RCC 7860 (cell line): ENCODE measurements at regions not wholly inside any gene's neighbourhood (a gene's known extent, or its start where the extent isn't known, plus 50 kb on each side); places are given as distances from the start of the nearest gene placed in this dataset.
"Not testable (repeated sequence)": the region's sequence is repeated elsewhere in the genome, so short reads cannot be mapped to it uniquely, and the experiment has no call there.

Experiments used
- DNase-seq: peaks from one replicate; pipeline ENCODE4 v3.0.0-alpha.2; 2015; ENCODE audit warnings: low spot score
- FAIRE-seq: peaks from 2 replicates; lab custom pipeline; 2012; peaks lifted over from hg19 to GRCh38; lab: Jason Lieb, UNC

DNA sequence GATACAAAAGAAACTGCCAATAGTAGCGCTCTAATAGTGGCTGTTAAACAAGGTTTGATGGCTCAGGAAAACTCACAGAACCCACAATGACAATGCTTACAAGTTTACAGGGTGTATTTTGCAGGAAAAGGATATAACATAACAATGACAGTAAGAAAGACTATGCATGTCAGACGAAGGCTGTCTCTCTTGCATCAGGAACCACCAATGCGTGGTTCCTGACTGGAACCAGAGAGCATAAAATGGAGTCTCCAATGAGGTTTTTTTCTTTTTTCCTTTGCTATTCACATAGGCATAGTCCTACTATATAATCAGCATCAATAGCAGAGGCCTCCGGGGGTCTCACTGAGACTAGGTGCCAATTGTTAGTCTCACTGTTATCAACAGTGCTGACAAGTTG is 120.4 kb upstream of the STEAP1 start:
- FAIRE-seq (no peak), DNase-seq (no peak)

DNA sequence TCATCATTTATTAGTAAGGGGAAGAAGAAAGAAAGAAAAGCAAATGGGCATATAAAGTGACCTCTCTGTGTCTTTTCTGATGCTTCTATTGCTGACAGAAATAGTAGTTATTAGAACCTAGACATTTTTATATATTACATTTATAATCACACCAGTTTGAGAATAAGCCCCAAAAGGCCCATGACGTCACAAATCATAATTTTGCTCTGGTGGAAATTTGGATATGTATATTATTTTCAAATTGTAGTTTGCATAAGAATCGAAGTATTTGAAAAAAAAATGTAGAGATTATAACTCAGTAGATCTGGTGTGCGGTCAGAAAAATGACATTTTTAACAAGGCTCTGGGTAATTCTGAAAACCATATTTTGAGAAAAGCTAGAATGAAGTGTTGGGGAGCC is 101.2 kb upstream of the STEAP1 start:
- no peak for DNase-seq
- no peak for FAIRE-seq

- FAIRE-seq (no peak), DNase-seq (no peak)
Measured at GRCh38 chr7:90061077-90061476, 93.2 kb upstream of the STEAP1 start.

DNA sequence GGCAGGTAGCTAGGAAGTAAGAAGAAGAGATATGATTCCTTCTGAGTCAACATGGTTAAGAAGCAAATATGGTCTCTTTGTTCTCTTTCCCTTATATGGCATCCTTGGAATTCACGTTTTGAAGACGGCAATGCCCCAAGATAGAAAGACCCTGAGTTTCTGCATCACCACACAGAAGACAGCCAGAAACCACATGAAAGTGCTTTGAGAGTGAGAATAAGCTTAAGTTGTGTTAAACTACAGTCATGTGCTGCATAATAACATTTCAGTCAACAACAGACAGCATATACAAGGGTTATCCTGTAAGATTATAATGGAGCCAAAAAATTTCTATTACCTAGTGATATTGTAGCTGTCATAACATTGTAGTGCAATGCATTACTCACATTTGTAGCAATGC is 89.9 kb upstream of the STEAP1 start:
- DNase-seq (no peak), FAIRE-seq (no peak)

- no peak for FAIRE-seq
Measured at GRCh38 chr7:90067171-90067570, 87.1 kb upstream of the STEAP1 start.

GRCh38 chr7:90070238-90070637 is 84.0 kb upstream of the STEAP1 start:
- FAIRE-seq, result not testable (repeated sequence)
- DNase-seq, result peak; percentile 19

More at GRCh38 chr7:90067171-90067570, 87.1 kb upstream of the STEAP1 start:
- no peak for DNase-seq

DNA sequence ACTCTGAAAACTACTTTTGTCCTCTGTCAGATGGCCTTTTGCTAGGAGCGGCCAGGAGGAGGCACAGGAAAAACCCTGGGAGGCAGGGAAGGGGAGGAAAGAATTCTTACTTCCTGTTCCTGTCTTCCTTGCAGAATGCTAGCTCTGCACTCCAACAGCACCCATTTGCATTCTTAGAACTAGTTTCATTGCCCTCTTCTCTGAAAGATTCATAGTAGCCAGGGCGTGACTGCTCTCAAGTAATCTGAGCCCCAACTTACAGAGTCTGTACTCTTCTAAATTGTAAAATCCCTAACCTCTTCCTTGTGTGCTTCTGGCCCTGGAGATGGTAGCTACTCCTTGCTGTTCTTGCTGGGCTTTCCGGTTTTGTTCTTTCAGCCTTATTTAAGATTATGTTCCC is 75.3 kb upstream of the STEAP1 start:
- DNase-seq (no peak), FAIRE-seq (no peak)

DNA sequence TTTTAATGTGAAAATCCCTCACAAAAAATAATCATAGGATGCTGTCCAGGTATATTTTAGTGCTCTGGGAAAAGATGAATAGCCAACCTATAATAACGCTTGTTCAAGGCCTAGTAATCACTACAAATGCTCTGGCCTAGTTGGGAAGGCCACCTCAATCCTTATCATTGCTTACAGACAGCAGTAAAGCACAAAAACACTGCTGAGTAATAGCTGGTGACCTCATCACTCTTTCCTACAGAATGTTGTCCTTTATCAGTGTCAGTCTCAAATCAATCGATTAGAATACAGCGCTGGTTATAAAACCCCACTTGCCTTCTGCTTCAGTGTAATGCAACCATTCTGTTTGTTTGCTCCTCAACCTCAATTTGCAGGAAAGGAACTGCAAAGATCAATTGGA is 72.6 kb upstream of the STEAP1 start:
- no peak for FAIRE-seq
- no peak for DNase-seq

DNA sequence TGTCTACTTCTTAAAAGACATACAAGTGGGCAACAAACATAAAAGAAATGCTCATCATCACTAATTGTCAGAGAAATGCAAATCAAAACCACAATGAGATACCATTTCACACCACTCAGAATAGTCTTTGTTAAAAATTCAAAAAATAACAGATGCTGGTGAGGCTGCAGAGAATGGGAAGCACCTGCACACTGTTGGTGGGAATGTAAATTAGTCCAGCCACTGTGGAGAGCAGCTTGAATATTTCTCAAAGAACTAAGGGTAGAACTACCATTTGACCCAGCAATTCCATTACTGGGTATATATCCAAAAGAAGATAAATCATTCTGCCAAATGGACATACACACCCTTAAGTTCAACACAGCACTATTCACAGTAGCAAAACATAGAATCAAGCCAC is 61.8 kb upstream of the STEAP1 start:
- FAIRE-seq, result no peak
- no peak for DNase-seq

DNA sequence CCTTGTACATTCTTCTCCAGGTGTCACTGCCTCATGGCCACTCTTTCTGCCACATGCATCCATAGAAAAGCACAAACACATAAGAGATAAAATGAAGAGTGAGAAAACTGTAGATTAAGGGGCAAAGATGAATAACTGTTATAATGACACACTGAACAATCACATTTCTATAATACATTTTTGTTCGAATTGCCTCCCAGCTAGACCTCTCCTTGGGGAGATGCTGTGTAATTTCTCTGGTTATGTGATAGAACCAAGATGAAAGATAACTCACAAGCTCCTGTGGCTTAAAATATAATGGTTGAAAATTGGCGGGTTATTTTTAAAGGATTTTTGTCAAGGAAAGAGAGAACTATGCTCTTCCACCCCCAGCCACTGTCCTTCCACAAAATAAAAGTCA is 60.2 kb upstream of the STEAP1 start:
- FAIRE-seq, result no peak
- DNase-seq, result no peak
